A549 (cell line): ENCODE measurements at regions not wholly inside any gene's neighbourhood (a gene's known extent, or its start where the extent isn't known, plus 50 kb on each side); places are given as distances from the start of the nearest gene placed in this dataset.

Experiments used
- CHD4 ChIP-seq: fragments of 200-600 bp; sonication (generic); IDR thresholded peaks from 2 replicates; pipeline ENCODE4 v1.6.1; 2016; ENCODE audit warnings: antibody characterized with exemption, mild to moderate bottlenecking, borderline replicate concordance
- CTCF ChIP-seq: fragments of >200 bp; sonication (Bioruptor Twin); formaldehyde crosslinking; IDR thresholded peaks from 3 replicates; pipeline ENCODE4 v1.5.1; 2016
- EHMT2 ChIP-seq: fragments of 200-600 bp; sonication (generic); IDR thresholded peaks from 2 replicates; pipeline ENCODE4 v1.6.1; 2016; ENCODE audit warnings: antibody characterized with exemption, low read depth, mild to moderate bottlenecking, moderate library complexity
- EP300 ChIP-seq, 2 experiments: fragments of >200 bp; sonication (Bioruptor Twin); formaldehyde crosslinking; IDR thresholded peaks; 2 replicates in 1 of 2; 3 replicates in 1 of 2; pipeline ENCODE4 v1.6.1; 2016 to 2017
- JUNB ChIP-seq: fragments of >200 bp; sonication (Bioruptor Twin); formaldehyde crosslinking; IDR thresholded peaks from 2 replicates; pipeline ENCODE4 v1.6.1; 2016
- MAFK ChIP-seq: fragments of 450-650 bp; IDR thresholded peaks from 2 replicates; pipeline ENCODE4 v1.6.1; 2014; ENCODE audit not compliant: partially characterized antibody
- POLR2A ChIP-seq: IDR thresholded peaks from 2 replicates; pipeline ENCODE4 v1.6.1; 2012; ENCODE audit warnings: mild to moderate bottlenecking, low read length
- RARB ChIP-seq: fragments of 250-450 bp; sonication (Bioruptor Pico); IDR thresholded peaks from 2 replicates; pipeline ENCODE4 v1.8.0; 2021; ENCODE audit warnings: mild to moderate bottlenecking, moderate library complexity
- ZNF302 ChIP-seq: fragments of 250-450 bp; sonication (Bioruptor Pico); IDR thresholded peaks from 2 replicates; pipeline ENCODE4 v1.9.0; 2021; ENCODE audit warnings: inconsistent platforms, mild to moderate bottlenecking, moderate library complexity
- TF ChIP-seq, protein P1 (sequence below): IDR thresholded peaks from 2 replicates; pipeline ENCODE4 v1.6.1; 2012
- TF ChIP-seq, protein P2 (sequence below): IDR thresholded peaks from 2 replicates; pipeline ENCODE4 v1.6.1; 2012

DNA sequence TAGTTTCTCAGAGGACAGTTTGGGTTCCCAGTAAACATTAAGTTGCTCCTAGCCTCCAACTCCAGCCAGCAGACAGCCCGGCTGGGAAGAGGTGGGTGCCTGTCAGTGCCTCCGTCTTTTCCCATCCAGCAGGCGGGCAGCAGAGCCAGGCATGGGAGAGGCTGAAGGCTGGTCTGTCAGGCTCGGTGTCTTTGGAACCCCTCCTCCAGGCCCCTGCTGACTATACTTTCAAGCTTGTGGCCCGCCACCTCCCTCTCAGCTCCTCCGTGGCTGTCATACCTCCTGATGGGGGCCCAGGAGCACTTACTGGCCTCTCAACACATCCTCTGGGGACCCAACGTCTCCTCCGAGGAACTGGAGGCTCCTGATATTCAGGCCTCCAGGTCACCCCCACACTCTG is 140.9 kb downstream of the ACTL8 start:
- no peak for TF ChIP-seq RARB (CRISPR knock-in tag)
- TF ChIP-seq, protein P1, sequence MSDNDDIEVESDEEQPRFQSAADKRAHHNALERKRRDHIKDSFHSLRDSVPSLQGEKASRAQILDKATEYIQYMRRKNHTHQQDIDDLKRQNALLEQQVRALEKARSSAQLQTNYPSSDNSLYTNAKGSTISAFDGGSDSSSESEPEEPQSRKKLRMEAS, result no peak
- no peak for TF ChIP-seq POLR2A
- TF ChIP-seq MAFK, result no peak
- no peak for TF ChIP-seq CTCF
- no peak for TF ChIP-seq EP300 (IDR thresholded peaks at IDR 0.05)
- no peak for TF ChIP-seq EHMT2
- no peak for TF ChIP-seq ZNF302 (CRISPR knock-in tag)
- TF ChIP-seq JUNB, result no peak
- no peak for TF ChIP-seq CHD4
- TF ChIP-seq, protein P2, sequence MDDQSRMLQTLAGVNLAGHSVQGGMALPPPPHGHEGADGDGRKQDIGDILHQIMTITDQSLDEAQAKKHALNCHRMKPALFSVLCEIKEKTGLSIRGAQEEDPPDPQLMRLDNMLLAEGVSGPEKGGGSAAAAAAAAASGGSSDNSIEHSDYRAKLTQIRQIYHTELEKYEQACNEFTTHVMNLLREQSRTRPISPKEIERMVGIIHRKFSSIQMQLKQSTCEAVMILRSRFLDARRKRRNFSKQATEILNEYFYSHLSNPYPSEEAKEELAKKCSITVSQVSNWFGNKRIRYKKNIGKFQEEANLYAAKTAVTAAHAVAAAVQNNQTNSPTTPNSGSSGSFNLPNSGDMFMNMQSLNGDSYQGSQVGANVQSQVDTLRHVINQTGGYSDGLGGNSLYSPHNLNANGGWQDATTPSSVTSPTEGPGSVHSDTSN, result no peak
